GM21723 (cell line): ENCODE measurements at regions not wholly inside any gene's neighbourhood (a gene's known extent, or its start where the extent isn't known, plus 50 kb on each side); places are given as distances from the start of the nearest gene placed in this dataset.
"Not testable (repeated sequence)": the region's sequence is repeated elsewhere in the genome, so short reads cannot be mapped to it uniquely, and the experiment has no call there.

ENCODE experiments used
- ATAC-seq: cut with Tn5 transposase; IDR thresholded peaks from one replicate; pipeline ENCODE4 v1.9.1; 2021; ENCODE audit warnings: mild to moderate bottlenecking, moderate library complexity; ENCODE audit not compliant: unreplicated experiment

DNA sequence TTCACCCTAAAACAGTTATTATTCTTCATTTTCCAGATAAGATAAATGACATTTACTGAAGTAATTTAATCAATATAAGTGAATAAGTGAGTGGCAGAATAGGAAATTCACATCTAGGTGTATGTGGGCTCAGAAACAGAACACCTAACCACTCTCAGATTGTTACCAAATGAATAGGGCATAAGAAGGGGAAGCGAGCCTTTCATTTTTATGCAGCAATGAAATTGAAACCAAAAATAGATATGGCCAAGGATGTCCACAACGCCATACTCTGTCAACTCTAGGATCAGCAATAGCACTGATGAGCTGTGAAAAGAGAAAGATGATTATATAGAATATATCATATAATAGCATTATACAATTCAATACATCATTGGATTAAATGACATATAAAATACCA is 398.1 kb upstream of the API5 start:
- peak; percentile 49 for ATAC-seq

DNA sequence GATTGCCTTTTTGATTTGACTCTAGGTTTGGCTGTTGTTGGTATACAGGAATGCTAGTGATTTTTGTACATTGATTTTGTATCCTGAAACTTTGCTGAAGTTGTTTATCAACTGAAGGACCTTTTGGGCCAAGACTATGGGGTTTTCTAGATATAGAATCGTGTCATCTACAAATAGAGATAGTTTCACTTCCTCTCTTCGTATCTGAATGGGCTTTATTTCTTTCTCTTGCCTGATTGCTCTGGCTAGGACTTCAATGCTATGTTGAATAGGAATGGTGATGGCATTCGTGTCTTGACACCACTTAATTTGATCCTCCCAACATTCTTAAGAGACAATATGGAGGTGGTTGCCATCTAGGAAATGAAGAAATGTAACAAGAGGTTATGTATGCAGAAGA is 388.1 kb upstream of the API5 start:
- no peak for ATAC-seq

DNA sequence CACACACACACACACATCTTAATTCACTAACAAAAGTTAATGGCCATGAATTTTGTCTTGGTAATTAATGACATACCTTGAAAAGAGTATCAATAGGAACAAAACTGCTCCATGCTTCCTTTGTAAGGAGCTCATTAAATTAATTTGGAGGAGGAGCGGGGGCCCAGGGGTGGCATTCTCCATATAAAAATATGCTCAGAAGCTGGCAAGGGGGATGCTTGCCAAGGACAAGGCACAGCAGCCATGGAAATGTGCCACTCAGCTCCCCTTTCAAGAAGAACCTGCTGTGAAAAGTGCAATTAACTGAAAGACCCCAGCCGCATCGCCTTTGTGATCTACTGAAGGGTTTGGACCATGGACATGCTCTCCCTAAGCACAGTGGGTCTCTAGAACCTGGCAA is 385.9 kb upstream of the API5 start:
- ATAC-seq: no peak

DNA sequence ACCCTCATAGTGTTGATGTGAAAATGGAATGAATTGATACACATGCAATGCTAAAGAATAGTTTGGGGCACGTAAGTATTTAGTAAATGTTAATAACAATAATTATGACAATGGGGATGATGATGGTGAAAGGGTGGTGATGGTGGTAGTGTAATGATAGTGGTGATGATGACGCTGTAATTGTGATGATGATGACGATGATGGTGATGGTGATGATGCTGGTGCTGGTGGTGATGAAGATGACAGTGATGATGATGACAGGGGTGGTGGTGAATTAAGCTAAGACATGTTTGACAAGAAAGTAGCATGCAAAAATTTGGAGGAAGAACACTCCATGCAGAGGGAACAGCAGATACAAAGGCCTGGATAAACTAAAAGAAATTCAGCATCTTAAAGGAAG is 364.4 kb upstream of the API5 start:
- ATAC-seq: no peak

DNA sequence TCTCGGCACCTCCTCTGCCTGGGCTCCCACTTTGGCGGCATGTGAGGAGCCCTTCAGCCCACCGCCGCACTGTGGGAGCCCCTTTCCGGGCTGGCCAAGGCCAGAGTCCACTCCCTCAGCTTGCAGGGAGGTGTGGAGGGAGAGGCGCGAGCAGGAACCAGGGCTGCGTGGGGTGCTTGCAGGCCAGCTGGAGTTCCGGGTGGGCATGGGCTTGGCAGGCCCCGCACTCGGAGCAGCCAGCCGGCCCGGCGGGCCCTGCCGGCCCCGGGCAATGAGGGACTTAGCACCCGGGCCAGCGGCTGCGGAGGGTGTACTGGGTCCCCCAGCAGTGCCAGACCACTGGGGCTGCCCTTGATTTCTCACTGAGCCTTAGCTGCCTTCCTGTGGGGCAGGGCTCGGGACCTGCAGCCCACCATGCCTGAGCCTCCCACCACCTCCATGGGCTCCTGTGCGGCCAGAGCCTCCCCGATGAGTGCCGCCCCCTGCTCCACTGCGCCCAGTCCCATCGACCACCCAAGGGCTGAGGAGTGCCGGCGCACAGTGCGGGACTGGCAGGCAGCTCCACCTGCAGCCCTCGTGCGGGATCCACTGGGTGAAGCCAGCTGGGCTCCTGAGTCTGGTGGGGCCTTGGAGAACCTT is 361.9 kb upstream of the API5 start:
- not testable (repeated sequence) for ATAC-seq

DNA sequence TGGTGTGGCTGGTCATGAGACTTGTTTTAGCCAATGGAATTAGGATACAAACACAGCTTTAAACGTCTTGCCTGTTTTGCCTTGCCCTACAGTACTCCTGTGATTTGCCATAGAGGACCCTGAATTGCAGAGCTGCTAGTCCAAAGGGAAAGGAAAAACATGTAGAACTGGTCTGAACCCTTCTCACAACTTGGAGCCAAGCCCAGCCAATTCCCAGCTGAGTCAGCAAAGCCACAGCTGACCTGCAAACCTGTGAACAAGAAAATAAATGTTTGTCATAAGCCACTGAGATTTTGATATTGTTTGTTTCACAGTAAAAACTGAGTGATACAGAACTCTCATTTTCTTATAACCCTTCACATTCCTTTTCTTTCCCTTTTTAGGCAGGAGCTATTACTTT is 360.5 kb upstream of the API5 start:
- ATAC-seq: no peak

DNA sequence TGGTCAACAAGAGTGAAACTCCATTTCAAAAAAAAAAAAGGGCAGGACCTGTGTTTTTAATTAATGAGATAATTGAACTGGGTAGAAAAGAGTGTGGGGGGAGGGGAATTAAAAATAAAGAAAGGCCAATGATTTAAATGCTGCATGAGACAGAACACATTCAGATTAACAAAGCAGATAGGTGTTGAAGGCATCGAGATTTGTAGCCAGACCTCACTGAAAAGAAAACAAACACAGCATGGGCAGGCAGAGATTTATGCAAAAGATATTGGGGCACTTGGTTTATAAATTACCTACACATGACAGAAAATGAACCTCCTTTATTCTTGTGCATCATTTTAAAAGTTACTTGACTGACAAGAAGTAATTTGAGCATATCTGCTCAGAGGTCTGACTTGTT is 354.0 kb upstream of the API5 start:
- ATAC-seq: no peak

DNA sequence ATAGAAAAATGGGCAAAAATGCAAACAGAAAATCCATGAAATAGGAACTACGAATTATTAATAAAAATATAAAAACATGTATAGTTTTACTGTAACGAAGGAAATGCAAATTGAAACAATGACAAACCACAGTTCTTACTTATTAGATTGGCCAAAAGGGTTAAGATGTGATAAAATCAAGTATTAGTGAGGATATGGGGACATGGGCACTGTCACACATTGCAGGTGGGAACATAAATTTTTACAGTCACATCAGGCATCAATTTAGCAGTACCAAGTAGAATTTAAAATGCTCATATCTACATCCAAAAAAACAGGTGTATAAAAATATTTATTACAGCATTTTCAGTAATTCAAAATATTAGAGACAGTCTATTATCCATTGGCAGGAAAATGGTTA is 353.2 kb upstream of the API5 start:
- ATAC-seq: no peak

DNA sequence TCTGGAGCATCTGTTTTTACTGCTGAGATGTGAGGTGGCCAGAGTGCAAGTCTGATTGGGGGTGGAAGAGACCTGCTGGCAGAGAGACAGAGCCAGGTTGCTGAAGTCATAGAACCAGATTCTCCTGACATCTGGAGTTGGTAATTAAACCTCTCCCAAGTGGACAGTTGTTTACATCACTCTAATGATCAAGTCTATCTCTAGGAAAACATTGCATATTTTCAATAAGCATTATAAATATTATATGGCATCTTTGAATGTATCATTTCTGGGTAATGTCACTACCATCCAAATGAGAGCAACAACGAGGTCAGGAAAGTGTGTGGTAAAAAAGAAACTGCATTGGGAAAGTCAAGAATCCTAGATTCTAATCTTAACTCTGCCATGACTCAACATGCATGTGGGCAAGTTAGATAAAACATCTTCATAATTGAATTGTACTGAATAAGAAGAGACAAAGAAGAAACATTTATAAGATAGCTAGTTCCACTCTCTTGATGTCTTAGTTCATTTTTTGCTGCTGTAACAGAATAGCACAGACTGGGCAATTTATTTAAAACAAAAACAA is 351.2 kb upstream of the API5 start:
- no peak for ATAC-seq

DNA sequence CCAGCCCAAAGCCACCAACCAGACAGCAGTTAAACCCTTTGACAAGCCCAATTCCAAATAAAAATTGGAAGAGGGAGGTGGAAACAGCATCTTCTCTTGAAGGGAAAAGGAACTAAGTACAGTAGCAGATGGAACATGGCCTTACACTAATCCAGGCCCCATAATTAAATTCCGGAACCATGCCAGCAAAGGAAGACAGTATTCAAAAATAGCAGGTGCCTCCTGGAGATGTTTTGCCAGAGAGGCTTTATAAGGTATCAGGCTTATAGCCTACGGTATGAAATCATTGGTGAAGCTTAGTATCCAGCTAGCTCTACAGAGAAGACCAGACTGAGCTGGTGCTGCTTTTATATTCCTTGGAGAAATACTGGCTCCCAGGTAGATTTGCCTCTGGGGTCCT is 344.1 kb upstream of the API5 start:
- ATAC-seq: no peak

DNA sequence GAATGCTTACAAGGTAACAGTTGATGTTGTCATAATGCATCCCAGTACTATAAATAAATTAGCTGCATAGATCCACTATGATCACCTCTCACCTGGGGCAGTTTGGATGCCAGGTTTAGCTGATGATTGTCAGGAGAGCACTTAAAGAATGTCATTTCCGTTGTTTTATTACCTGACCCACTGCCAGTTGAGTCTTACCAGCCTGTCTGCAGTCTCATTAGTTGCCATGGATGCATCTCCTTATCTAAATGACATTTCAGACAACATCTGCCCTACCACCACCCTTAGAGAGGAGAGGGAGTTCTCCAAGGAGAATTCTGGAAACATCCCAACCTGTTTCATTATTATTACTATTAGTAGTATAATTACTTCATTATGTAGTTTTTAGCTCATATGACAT is 339.1 kb upstream of the API5 start:
- ATAC-seq: no peak

DNA sequence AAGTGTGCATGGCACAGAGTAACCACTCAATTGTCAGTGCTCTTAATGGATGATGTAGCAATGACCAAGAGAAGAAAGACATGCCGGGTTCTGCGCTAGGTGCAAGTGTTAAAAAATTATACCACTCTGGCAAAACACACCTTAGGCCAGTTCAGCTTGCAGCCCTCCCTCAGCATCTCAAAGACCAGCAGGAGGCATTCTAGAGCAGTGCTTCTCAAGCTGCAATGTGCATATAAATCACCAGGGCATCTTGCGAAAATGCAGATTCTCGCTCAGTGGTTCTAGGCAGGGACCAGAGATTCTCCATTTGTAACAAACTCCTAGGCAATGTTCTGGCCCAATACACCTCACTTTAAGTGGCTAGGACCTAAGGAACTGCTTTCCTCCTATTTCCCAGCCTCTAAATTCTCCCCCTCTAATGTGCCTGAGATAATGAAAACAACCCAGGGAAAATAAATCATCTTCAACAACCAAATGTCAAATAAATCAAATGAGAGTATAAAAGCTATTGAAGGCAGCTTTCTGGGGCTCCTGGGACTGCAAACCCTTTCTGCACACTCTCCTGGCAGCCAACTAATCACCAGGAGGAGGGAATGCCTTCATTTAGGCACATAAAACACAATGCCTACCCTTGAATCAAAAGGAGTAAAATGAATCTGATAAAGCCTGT is 337.2 kb upstream of the API5 start:
- ATAC-seq: no peak

DNA sequence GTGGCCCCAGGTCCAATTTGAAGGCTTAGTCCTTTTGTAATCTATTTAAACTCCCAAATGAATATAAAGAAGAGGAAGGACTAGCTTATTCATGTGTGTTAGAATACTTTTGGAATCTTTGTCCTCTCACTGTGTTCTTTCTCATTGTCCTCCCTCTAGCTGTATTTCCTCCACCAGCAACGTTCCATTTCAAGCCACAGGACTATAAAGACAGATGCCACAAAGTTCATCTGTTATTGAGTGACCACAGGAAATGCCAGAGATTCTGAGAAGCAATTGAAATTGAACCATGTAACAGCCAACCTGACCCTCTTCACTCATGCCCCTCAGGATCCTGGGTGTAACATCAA is 336.6 kb upstream of the API5 start:
- no peak for ATAC-seq

DNA sequence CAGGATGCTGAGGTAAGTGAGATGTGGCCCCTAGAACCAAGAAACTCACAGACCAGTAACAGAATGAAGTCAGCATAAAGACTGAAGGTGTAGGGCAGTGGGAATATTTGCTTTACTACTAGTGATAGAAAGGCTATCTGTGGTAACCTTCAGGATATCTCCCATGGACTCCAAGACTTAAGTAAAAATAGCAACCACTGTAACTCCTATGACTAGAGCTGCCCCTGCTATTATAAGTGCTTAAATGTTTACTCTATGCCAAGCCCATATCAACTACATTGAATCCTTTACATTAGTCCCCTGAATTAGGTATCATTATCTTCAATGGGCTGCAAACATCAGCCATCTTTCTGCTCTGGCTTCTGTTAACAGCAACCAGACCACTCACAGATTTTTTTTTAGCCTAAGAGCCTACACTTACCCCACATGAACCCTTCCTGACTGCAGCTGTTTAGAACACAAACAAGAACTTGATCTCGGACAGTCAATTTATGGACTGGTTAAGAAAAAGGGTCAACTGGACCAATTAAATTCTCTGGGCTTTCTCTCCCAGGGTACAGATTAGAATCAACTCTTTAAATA is 335.1 kb upstream of the API5 start:
- ATAC-seq: no peak

DNA sequence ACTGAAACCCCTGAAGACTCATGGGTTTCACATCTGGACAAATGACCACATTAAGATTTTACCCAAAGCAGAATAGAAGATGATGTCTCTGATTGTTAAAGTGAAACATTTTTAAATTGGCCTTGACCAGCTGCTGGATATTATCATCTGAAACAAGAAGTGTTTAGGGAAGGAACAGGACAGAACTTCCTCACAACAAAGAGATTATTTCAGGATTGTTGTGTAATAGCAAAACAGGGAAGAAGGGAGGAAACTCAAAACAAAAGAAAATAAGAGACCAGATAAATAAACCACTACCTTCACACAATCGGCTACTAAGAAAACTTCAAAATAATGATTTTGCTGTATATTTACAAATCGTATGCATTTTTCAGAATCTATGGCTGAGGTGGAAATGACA is 319.2 kb upstream of the API5 start:
- no peak for ATAC-seq

DNA sequence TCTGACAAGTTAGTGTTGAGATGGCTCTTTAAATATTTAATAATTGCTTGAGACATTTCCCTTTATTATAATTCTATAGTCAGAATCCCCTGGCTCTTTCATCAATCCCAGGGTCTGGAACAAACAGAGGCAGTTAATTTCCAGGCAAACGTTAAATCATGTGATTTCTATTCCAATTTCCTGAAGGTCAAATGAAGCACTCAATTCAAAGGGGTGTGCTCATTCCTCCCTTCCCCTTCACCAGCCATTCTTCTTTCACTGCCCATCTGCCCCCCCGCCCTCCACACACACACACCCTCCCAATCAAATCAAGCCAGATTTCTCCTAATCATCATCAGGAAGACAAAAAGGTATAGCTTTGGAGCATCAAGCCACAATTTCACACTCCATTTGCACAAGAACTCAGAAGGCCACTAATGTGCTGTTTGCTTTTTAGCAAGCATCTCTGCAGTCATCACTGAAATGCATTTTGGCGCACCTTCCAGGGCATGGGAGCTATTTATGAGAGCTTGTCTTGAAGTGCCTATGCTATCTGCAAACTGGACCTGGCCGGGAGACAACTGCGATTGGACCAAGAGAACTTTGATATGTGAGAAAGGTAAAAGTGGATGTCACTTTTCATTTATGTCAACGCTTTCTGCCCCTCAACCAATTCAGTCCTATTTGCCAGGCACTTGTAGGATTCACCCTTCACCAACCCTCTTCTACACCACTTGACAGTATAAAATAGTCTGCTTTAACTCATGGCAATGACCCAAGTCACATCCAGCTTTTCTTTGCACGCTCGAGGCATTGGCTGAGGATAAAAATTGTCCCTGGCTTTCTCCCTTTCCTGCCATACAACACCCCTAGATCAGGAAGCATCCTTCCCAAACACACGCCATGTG is 315.1 kb upstream of the API5 start:
- ATAC-seq: no peak

DNA sequence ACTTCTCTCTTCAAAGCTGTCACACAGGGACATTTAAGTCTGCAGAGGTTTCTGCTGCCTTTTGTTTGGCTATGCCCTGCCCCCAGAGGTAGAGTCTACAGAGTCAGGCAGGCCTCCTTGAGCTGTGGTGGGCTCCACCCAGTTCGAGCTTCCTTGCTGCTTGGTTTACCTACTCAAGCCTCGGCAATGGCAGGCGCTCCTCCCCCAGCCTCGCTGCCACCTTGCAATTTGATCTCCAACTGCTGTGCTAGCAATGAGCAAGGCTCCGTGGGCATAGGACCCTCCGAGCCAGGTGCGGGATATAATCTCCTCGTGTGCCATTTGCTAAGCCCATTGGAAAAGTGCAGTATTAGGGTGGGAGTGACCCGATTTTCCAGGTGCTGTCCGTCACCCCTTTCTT is 306.9 kb upstream of the API5 start:
- not testable (repeated sequence) for ATAC-seq

DNA sequence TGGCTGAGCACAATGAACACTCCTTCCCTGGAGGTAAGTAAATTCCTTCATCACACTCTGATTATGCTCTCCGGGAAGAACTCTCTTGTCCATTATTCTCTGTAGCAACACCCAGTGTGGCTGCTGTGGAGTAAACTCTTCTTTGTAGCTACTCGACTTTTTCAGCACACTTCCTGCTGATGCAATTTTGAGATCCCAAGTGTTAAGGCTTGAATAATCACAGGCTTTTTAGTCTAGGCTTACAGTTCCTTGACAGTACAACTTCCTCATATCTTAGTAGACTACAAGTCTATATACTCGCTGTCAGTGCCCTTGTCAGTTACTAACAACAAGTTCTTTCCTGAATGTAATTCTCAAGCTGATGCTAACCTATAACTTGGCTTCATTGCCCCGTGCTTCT is 301.8 kb upstream of the API5 start:
- ATAC-seq: no peak

DNA sequence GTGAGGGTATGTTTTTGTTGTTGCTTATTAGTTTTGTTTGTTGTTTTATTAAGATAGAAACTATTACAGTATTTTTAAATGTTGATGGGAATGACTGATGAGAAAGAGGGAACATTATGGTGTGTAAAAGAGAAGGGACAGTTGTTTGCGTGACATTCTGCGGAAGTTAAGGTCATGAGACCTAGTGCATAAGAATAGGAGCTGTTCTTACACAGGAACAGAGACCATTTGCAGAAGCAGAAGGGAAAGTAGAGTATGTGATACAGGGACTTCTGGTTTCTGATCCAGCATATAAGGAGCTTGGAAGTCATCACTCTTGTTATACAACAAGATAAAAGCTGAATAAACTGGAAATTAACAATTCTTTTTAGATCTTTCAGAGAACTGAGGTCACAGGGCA is 299.2 kb upstream of the API5 start:
- no peak for ATAC-seq

DNA sequence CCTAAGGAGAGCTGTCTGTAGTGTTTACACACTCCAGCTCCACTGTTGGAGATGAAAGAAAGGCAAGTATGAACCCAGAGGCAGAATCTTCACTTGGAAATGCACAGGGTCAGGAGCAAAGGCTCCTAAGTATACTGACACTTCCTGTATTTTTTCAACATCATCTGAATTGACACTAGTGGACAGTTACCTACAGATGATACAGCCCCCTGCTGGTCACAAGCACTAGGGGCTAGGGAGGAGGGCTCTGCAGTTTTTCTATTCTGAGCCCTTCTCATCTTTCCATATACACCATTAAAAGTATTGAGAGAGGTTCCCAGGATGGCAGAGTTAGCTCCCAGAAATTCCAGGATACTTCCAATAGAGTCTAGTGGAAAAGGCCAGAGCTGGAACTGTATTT is 290.3 kb upstream of the API5 start:
- peak; percentile 74 for ATAC-seq

DNA sequence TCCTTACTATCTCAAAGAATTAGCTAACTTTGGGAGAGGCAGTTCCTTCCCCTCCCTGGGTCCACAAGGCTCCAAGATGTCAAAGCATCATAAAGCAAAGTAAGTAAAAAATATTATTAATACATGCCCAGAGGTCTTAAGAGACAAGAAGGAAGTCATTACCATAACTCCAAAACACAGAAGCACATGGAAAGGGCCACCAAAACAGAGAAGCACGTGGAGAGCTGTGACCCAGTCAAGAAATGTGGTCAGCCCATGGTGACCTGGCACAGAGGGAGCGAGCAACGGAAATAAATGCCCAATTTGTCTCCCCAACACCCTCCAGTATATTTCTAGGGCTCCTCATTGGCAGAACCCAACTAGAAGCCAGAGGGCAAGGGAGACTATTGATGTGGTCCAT is 277.5 kb upstream of the API5 start:
- no peak for ATAC-seq

DNA sequence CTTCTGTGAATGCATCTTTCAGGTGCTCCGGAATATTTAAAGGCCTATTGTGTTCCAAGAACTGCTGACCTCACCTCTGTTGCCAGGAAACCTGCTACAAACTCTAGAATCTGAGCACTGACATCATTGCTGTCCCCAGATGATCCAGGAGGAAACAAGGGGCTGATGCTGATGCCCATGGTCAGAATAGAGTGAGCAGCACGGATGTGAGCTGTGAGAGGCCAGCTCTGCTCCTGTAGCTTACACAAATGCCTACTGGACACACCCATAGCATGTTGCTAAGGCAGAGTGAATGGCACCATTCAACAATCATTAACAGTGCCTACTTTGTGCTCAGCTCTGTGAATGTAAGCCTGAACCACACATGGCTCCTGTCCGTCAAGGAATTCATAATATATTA is 276.7 kb upstream of the API5 start:
- ATAC-seq: no peak
